Adrenal gland (tissue), 9 donors: ENCODE measurements at regions not wholly inside any gene's neighbourhood (a gene's known extent, or its start where the extent isn't known, plus 50 kb on each side); places are given as distances from the start of the nearest gene placed in this dataset.

Experiments
- DNase-seq, 7 donors: peaks; one replicate each; pipeline ENCODE4 v3.0.0-alpha.2; 2019 to 2020
- H3K27ac ChIP-seq, 5 donors: fragments of 200-600 bp; sonication (generic) in 4 of 5; 1 replicate in 3 of 5; 2 replicates in 2 of 5; pipeline versions ENCODE4 v1.5.1 to v1.8.0; 2016 to 2020; ENCODE audit warnings: mild to moderate bottlenecking in 1 of 5
- H3K27me3 ChIP-seq: fragments of 200-600 bp; 2 replicates; pipeline ENCODE4 v1.8.0; 2021
- H3K36me3 ChIP-seq, 2 donors: fragments of 200-600 bp; replicated peaks in 1 of 2; 1 replicate in 1 of 2; 2 replicates in 1 of 2; pipeline versions ENCODE4 v1.5.1 to v1.8.0; 2018 to 2022
- H3K4me1 ChIP-seq, 2 donors: fragments of 200-600 bp; replicated peaks in 1 of 2; 1 replicate in 1 of 2; 2 replicates in 1 of 2; pipeline versions ENCODE4 v1.5.1 to v1.8.0; 2018 to 2021
- H3K4me3 ChIP-seq, 4 donors: fragments of 200-600 bp; sonication (generic) in 3 of 4; one replicate each; pipeline ENCODE4 v1.5.1; 2016 to 2018
- H3K9me3 ChIP-seq, 3 donors: fragments of 200-600 bp; sonication (generic) in 1 of 3; replicated peaks in 1 of 3; 1 replicate in 2 of 3; 2 replicates in 1 of 3; pipeline versions ENCODE4 v1.5.1 to v1.8.0; 2016 to 2021
- CTCF ChIP-seq, 6 experiments: fragments of 450-650 bp in 4 of 6; fragments of 200-600 bp in 2 of 6; sonication (generic) in 1 of 6; IDR thresholded peaks; 1 replicate in 5 of 6; 2 replicates in 1 of 6; pipeline versions ENCODE4 v1.5.1 to v1.8.0; 2016 to 2021; ENCODE audit warnings: antibody characterized with exemption in 6 of 6, mild to moderate bottlenecking in 2 of 6, moderate library complexity in 1 of 6
- POLR2A ChIP-seq, 2 donors: fragments of 450-650 bp; IDR thresholded peaks; one replicate each; pipeline ENCODE4 v1.6.1; 2017; ENCODE audit warnings: antibody characterized with exemption in 2 of 2, mild to moderate bottlenecking in 2 of 2, moderate library complexity in 1 of 2
- WGBS, 4 donors: extraction: QIAGEN DNeasy Blood & Tissue Kit in 2 of 4; methylation state at CpG; one replicate each; pipeline versions ENCODE4 v1.1.5 to v1.1.7; 2013 to 2017; 5-methylcytosine and 5-hydroxymethylcytosine counted together
- intact Hi-C, 2 donors: fragments of 100-400 bp; cut with DNase I; formaldehyde crosslinking; loops; one replicate each; pipeline versions ENCODE4 v1.14.1 to v1.15.0; 2022 to 2023
- donor health status: healthy with polysubstance abuse.
- donor health status: Bipolar disorder and iron deficiency.
- donor health status: DM: yes; HTN: yes; CAD: no.
- donor health status: DM: no; HTN: no; CAD: no.
- donor health status: DM: no; HTN: no; CAD: no.

DNA sequence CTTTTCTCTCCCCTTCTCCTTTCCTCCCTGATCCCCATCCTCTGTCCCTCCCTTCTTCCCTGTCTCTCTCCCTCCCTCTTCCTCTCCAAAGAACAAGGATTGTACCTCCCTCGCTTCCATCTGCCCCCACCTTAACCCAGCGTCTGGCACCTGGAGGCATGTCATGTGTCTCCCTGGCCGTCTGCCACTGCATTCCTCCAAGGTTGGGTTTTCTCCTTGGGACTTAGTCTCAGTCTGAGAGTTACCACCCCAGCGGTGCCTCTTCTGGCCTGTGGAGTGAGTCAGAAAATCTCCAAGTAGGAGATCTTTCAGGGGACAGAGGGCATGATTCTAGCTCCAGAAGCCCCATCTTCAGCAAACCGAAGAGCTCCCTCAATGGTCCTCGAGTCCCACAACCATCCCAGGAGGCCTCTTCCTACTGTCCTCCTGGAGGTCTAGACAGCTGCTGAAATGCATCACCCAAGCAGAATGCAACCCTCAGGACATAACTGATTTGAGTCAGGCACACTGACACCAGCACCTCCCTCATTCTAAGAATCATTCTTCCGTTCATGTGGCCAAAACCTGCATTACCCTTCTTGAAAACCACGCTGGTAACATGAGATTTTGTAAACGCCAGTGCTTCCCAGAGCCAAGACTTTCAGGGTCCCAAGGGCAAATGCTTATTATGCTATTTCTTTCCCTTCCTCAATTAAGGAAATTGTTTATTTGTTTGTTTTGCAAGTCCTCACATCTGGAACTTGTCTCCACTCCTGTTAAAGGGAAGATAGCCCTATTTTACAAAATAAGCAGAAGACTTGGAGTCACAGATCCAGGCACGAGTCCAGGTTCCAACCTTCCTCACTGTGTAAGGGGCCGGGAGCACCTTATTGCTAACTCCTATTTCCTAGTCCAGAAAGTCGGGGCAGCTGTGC is 463.2 kb downstream of the BCL11B start:
- no peak overlapping the region for H3K27ac ChIP-seq
- no peaks in the 10 kb centered on the region for H3K9me3 ChIP-seq
- H3K36me3 ChIP-seq = no peaks in the 10 kb centered on the region
- 53 to 71% (median 64%) methylated on average over 12 of the region's 12 CpGs for WGBS, 4 donors
- intact Hi-C loops = no loop called here
- no peak overlapping the region for H3K4me3 ChIP-seq
- no peaks in the 10 kb centered on the region for H3K4me1 ChIP-seq
- no peaks in the 10 kb centered on the region for H3K27me3 ChIP-seq
- TF ChIP-seq POLR2A (IDR thresholded peaks at IDR 0.05) (no peak), CTCF (IDR thresholded peaks at IDR 0.05) (no peak)
- DNase-seq = no peak

GRCh38 chr14:98816195-98816594 is 455.8 kb downstream of the BCL11B start:
- H3K36me3 ChIP-seq = no peaks in the 10 kb centered on the region
- no peak overlapping the region for H3K27ac ChIP-seq
- no peak overlapping the region for H3K4me3 ChIP-seq
- no peak for DNase-seq
- H3K27me3 ChIP-seq = no peaks in the 10 kb centered on the region
- 85 to 94% (median 90%) methylated on average over 8 of the region's 8 CpGs for WGBS, 4 donors
- TF ChIP-seq CTCF (IDR thresholded peaks at IDR 0.05) = no peak
- TF ChIP-seq POLR2A (IDR thresholded peaks at IDR 0.05) = no peak
- intact Hi-C loops = no loop called here
- no peaks in the 10 kb centered on the region for H3K9me3 ChIP-seq
- H3K4me1 ChIP-seq = no peaks in the 10 kb centered on the region

GRCh38 chr14:98816720-98817119 is 455.3 kb downstream of the BCL11B start:
- Histone ChIP-seq H3K9me3 (no peaks in the 10 kb centered on the region), H3K4me1 (no peaks in the 10 kb centered on the region), H3K4me3 (no peak overlapping the region), H3K27me3 (no peaks in the 10 kb centered on the region), H3K27ac (no peak overlapping the region), H3K36me3 (no peaks in the 10 kb centered on the region)
- intact Hi-C loops = no loop called here
- no peak for DNase-seq
- TF ChIP-seq POLR2A (IDR thresholded peaks at IDR 0.05) (no peak), CTCF (IDR thresholded peaks at IDR 0.05) (no peak)
- 63 to 72% (median 69%) methylated on average over 7 of the region's 7 CpGs for WGBS, 4 donors

- intact Hi-C loops = no loop called here
- H3K27ac ChIP-seq = no peak overlapping the region
- no peaks in the 10 kb centered on the region for H3K36me3 ChIP-seq
- TF ChIP-seq CTCF (IDR thresholded peaks at IDR 0.05) (no peak), POLR2A (IDR thresholded peaks at IDR 0.05) (no peak)
- no peaks in the 10 kb centered on the region for H3K9me3 ChIP-seq
- no peak for DNase-seq
- H3K4me1 ChIP-seq = peaks cover 0 to 4% of the 10 kb centered on the region in 2 donors
- no peak overlapping the region for H3K4me3 ChIP-seq
- H3K27me3 ChIP-seq = no peaks in the 10 kb centered on the region
- WGBS, 4 donors = 55 to 76% (median 65%) methylated on average over 4 to 9 of the region's 9 CpGs
Measured at GRCh38 chr14:98819132-98819866, 452.7 kb downstream of the BCL11B start.
